Keratinocyte (primary cell): ENCODE measurements at regions not wholly inside any gene's neighbourhood (a gene's known extent, or its start where the extent isn't known, plus 50 kb on each side); places are given as distances from the start of the nearest gene placed in this dataset.

ENCODE experiments used
- CTCF ChIP-seq, 3 experiments: IDR thresholded peaks in 1 of 3; conservative IDR thresholded peaks in 1 of 3; optimal IDR thresholded peaks in 1 of 3; 2 replicates in 2 of 3; 3 replicates in 1 of 3; pipeline versions ENCODE3 to v1.5.1; 2011; ENCODE audit warnings: low read length in 3 of 3, mild to moderate bottlenecking in 3 of 3, moderate library complexity in 2 of 3, control low read depth in 1 of 3, inconsistent platforms in 1 of 3; ENCODE audit not compliant: insufficient read depth in 2 of 3; ENCODE audit errors: extremely low read depth in 1 of 3
- EZH2 ChIP-seq: IDR thresholded peaks from one replicate; pipeline ENCODE4 v1.6.1; 2012; ENCODE audit warnings: inconsistent platforms, mild to moderate bottlenecking, low read length, moderate library complexity

GRCh38 chr14:55891692-55892091 lies 226.5 kb upstream of the PELI2 start:
- TF ChIP-seq CTCF (optimal IDR thresholded peaks at IDR 0.05 in 1 of 3, IDR thresholded peaks at IDR 0.05 in 1 of 3, conservative IDR thresholded peaks at IDR 0.05 in 1 of 3; ENCODE audit: extremely low read depth in 1 of 3, insufficient read depth in 2 of 3, low read length in 3 of 3) (no peak), EZH2 (no peak)
